HepG2 (cell line): ENCODE measurements at regions not wholly inside any gene's neighbourhood (a gene's known extent, or its start where the extent isn't known, plus 50 kb on each side); places are given as distances from the start of the nearest gene placed in this dataset.

Experiments
- ATAC-seq: fragments of 200-7000 bp; cut with Tn5 transposase; 3 replicates; pipeline ENCODE4 v1.9.1; 2020; ENCODE audit warnings: mild to moderate bottlenecking, moderate library complexity
- BruUV-seq: library from RNA; stranded (reverse); fragments of 400-500 nt; replicated peaks from 2 replicates; lab custom pipeline; 2021; lab: Mats Ljungman, UMichigan
- CTCF ChIA-PET: fragments of 300-600 bp; formaldehyde crosslinking; extraction: SDS; loops from one replicate; lab custom pipeline; 2021; ENCODE audit warnings: low total read pairs, inconsistent platforms, low intra/inter-chr PET ratio; lab: Yijun Ruan, JAX
- POLR2A ChIA-PET: fragments of 350-600 bp; sonication (Branson Sonifier 250); formaldehyde crosslinking; loops from one replicate; lab custom pipeline; 2020; ENCODE audit warnings: antibody characterized with exemption, inconsistent platforms; lab: Yijun Ruan, JAX
- DNase-seq: peaks from one replicate; pipeline ENCODE4 v3.0.0-alpha.2; 2015; ENCODE audit warnings: low spot score
- FAIRE-seq: peaks from 3 replicates; lab custom pipeline; 2011; peaks lifted over from hg19 to GRCh38; lab: Jason Lieb, UNC
- H2AFZ ChIP-seq: one replicate; pipeline ENCODE4 v1.6.1; 2011; ENCODE audit warnings: low read length, inconsistent platforms
- H3K27ac ChIP-seq: fragments of 300-600 bp; 3 replicates; pipeline ENCODE4 v1.8.0; 2011; ENCODE audit warnings: mixed run types, mild to moderate bottlenecking, mixed read lengths, low read length, inconsistent platforms; ENCODE audit not compliant: insufficient read depth; ENCODE audit errors: extremely low read length
- H3K27me3 ChIP-seq, 2 experiments: fragments of 200-600 bp in 1 of 2; 2 replicates in 1 of 2; 3 replicates in 1 of 2; pipeline versions ENCODE4 v1.6.0 to v1.8.0; 2011; ENCODE audit warnings: low read length in 2 of 2, mild to moderate bottlenecking in 2 of 2, moderate library complexity in 2 of 2, inconsistent platforms in 1 of 2; ENCODE audit not compliant: insufficient read depth in 2 of 2, control insufficient read depth in 1 of 2
- H3K36me3 ChIP-seq, 2 experiments: fragments of 200-600 bp in 1 of 2; replicated peaks in 1 of 2; 2 replicates in 1 of 2; 3 replicates in 1 of 2; pipeline versions ENCODE4 v1.5.1 to v1.8.0; 2011; ENCODE audit warnings: low read length in 2 of 2, inconsistent platforms in 1 of 2; ENCODE audit not compliant: insufficient read depth in 2 of 2, control insufficient read depth in 1 of 2
- H3K4me1 ChIP-seq: 2 replicates; pipeline ENCODE4 v1.5.1; 2012; ENCODE audit warnings: low read length, inconsistent platforms; ENCODE audit not compliant: insufficient read depth
- H3K4me2 ChIP-seq: 2 replicates; pipeline ENCODE4 v1.6.0; 2011; ENCODE audit warnings: low read depth, low read length, inconsistent platforms
- H3K4me3 ChIP-seq, 3 experiments: fragments of 200-600 bp in 1 of 3; sonication (generic), shearing (Covaris generic) in 1 of 3; replicated peaks in 1 of 3; 2 replicates each; pipeline ENCODE4 v1.5.1; 2011 to 2016; ENCODE audit warnings: low read length in 3 of 3, inconsistent platforms in 2 of 3, low read depth in 2 of 3, mild to moderate bottlenecking in 2 of 3, control low read depth in 1 of 3, mixed read lengths in 1 of 3; ENCODE audit not compliant: insufficient read depth in 1 of 3
- H3K79me2 ChIP-seq: one replicate; pipeline ENCODE4 v1.6.1; 2011; ENCODE audit warnings: low read length, inconsistent platforms; ENCODE audit not compliant: insufficient read depth
- H3K9ac ChIP-seq: 2 replicates; pipeline ENCODE4 v1.6.0; 2011; ENCODE audit warnings: mild to moderate bottlenecking, low read depth, low read length, inconsistent platforms; ENCODE audit not compliant: insufficient read depth
- H3K9me3 ChIP-seq: 2 replicates; pipeline ENCODE4 v1.5.1; 2012; ENCODE audit warnings: mild to moderate bottlenecking, low read length
- H4K20me1 ChIP-seq: 2 replicates; pipeline ENCODE4 v1.6.0; 2011; ENCODE audit warnings: inconsistent platforms, mild to moderate bottlenecking, low read length, moderate library complexity; ENCODE audit not compliant: insufficient read depth
- CENPX ChIP-seq: sonication (generic); formaldehyde crosslinking; IDR thresholded peaks from 2 replicates; pipeline ENCODE4 v1.9.0; 2021; ENCODE audit warnings: mild to moderate bottlenecking, missing genetic modification reagents, moderate library complexity
- FOXK1 ChIP-seq: sonication (generic); formaldehyde crosslinking; IDR thresholded peaks from 2 replicates; pipeline ENCODE4 v1.4.0; 2020; ENCODE audit warnings: low read depth, missing genetic modification reagents, borderline replicate concordance
- KDM1A ChIP-seq: IDR thresholded peaks from 2 replicates; pipeline ENCODE4 v1.6.1; 2016; ENCODE audit warnings: missing compliant biosample characterization
- KMT2A ChIP-seq: sonication (generic); formaldehyde crosslinking; IDR thresholded peaks from 2 replicates; pipeline ENCODE4 v1.4.0; 2020; ENCODE audit warnings: missing genetic modification reagents
- MYNN ChIP-seq: sonication (generic); formaldehyde crosslinking; IDR thresholded peaks from 2 replicates; pipeline ENCODE4 v1.4.0; 2020; ENCODE audit warnings: mild to moderate bottlenecking, low read depth, missing genetic modification reagents
- NFATC3 ChIP-seq: sonication (generic); formaldehyde crosslinking; IDR thresholded peaks from 2 replicates; pipeline ENCODE4 v1.5.1; 2020; ENCODE audit warnings: mild to moderate bottlenecking, missing genetic modification reagents
- PCBP1 ChIP-seq: fragments of 200-400 bp; formaldehyde crosslinking; IDR thresholded peaks from 2 replicates; pipeline ENCODE4 v1.6.1; 2017; ENCODE audit warnings: mild to moderate bottlenecking, low read depth, low read length, borderline replicate concordance
- ZFP36L1 ChIP-seq: sonication (generic); formaldehyde crosslinking; IDR thresholded peaks from 2 replicates; pipeline ENCODE4 v1.8.0; 2022; ENCODE audit warnings: mild to moderate bottlenecking, missing genetic modification reagents, moderate library complexity
- ZMAT3 ChIP-seq: sonication (generic); formaldehyde crosslinking; conservative IDR thresholded peaks from 2 replicates; pipeline ENCODE4 v1.7.0; 2021; ENCODE audit warnings: missing genetic modification reagents
- WGBS: methylation state at CpG from one replicate; pipeline ENCODE4 v1.1.6; 2017; ENCODE audit warnings: low lambda C conversion rate; 5-methylcytosine and 5-hydroxymethylcytosine counted together
- in situ Hi-C: cut with HindIII; loops from 2 replicates; pipeline ENCODE4 v1.10.0; 2017; ENCODE audit warnings: low pct_unique_long_range_greater_than_20kb; ENCODE audit not compliant: extremely low pct_ligation_motif_present
- intact Hi-C: fragments of 100-400 bp; cut with micrococcal nuclease; formaldehyde crosslinking; loops from one replicate; pipeline ENCODE4 v1.10.0; 2022; ENCODE audit not compliant: unreplicated experiment
- TF ChIP-seq, protein P1 (sequence below): sonication (generic); formaldehyde crosslinking; IDR thresholded peaks from 2 replicates; pipeline ENCODE4 v1.4.0; 2020; ENCODE audit warnings: missing genetic modification reagents
- TF ChIP-seq, protein P2 (sequence below): sonication (generic); formaldehyde crosslinking; IDR thresholded peaks from 2 replicates; pipeline ENCODE4 v1.4.0; 2020; ENCODE audit warnings: mild to moderate bottlenecking, missing genetic modification reagents

DNA sequence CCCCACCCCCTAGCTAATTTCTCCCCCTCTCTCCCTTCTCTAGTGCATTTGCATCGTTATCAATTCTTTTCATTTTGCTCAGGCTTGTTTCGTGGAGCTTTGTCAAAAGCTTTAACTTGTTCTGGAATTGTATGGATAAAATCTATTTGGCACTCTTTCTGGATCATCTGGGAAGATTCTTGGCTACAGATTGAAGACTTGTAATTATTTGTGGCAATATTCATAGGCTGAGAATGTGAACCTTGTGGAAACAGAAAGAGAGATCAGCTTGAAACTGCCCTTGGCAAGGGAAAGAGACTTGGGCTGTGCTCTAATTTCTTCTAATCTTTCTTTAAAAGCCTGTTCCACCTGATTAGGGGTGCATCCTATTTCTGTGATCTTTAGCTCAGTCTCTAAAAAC is 340.6 kb upstream of the DAB2 start (continued):
- TF ChIP-seq, protein P1, sequence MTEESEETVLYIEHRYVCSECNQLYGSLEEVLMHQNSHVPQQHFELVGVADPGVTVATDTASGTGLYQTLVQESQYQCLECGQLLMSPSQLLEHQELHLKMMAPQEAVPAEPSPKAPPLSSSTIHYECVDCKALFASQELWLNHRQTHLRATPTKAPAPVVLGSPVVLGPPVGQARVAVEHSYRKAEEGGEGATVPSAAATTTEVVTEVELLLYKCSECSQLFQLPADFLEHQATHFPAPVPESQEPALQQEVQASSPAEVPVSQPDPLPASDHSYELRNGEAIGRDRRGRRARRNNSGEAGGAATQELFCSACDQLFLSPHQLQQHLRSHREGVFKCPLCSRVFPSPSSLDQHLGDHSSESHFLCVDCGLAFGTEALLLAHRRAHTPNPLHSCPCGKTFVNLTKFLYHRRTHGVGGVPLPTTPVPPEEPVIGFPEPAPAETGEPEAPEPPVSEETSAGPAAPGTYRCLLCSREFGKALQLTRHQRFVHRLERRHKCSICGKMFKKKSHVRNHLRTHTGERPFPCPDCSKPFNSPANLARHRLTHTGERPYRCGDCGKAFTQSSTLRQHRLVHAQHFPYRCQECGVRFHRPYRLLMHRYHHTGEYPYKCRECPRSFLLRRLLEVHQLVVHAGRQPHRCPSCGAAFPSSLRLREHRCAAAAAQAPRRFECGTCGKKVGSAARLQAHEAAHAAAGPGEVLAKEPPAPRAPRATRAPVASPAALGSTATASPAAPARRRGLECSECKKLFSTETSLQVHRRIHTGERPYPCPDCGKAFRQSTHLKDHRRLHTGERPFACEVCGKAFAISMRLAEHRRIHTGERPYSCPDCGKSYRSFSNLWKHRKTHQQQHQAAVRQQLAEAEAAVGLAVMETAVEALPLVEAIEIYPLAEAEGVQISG: no peak
- TF ChIP-seq PCBP1 (no peak), FOXK1 (CRISPR knock-in tag) (no peak)

DNA sequence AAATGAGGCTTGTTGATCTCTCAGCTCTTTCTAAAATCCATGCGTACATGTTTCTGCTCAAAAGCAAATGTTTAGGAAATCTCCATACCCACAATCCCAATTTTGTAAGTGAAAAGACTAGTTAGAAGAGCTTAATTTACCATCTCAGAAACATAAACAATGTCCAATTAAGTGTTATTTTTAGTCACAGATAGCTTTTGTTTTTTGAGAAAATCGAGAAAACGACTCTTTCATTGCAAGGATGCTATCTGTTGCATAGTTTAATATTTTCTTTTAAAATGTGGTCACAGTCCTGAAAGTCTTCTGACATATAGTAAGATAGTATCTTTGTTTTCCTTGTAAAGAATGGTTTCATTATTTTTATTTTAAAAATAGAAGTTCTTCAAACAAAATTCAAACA is 338.0 kb upstream of the DAB2 start:
- no peak overlapping the region for H3K27ac ChIP-seq
- FAIRE-seq (no peak), ATAC-seq (no peak), DNase-seq (no peak)
- no peaks in the 10 kb centered on the region for H3K4me1 ChIP-seq
- no peaks in the 10 kb centered on the region; a peak in 1 of 5 replicates for H3K27me3 ChIP-seq
- 31% methylated on average over 3 of the region's 3 CpGs for WGBS
- H3K79me2 ChIP-seq: no peaks in the 10 kb centered on the region
- in situ Hi-C loops (no loop called here), intact Hi-C loops (no loop called here)
- POLR2A ChIA-PET: no interaction called here
- H2AFZ ChIP-seq: no peak overlapping the region
- no TSS peak for BruUV-seq
- H3K4me3 ChIP-seq: no peak overlapping the region
- no peaks in the 10 kb centered on the region for H3K36me3 ChIP-seq
- TF ChIP-seq KDM1A (CRISPR knock-in tag) (no peak), ZFP36L1 (CRISPR knock-in tag) (no peak), NFATC3 (no peak), KMT2A (CRISPR knock-in tag) (no peak), CENPX (no peak), ZMAT3 (CRISPR knock-in tag) (no peak), MYNN (CRISPR knock-in tag) (no peak)
- TF ChIP-seq, protein P2, sequence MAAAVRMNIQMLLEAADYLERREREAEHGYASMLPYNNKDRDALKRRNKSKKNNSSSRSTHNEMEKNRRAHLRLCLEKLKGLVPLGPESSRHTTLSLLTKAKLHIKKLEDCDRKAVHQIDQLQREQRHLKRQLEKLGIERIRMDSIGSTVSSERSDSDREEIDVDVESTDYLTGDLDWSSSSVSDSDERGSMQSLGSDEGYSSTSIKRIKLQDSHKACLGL (CRISPR knock-in tag): no peak
- CTCF ChIA-PET: no interaction called here
- H3K9ac ChIP-seq: no peak overlapping the region
- H3K9me3 ChIP-seq: no peaks in the 10 kb centered on the region
- no peak overlapping the region for H3K4me2 ChIP-seq
- no peaks in the 10 kb centered on the region for H4K20me1 ChIP-seq
